CD8-positive, alpha-beta memory T cell (primary cell): ENCODE measurements at regions not wholly inside any gene's neighbourhood (a gene's known extent, or its start where the extent isn't known, plus 50 kb on each side); places are given as distances from the start of the nearest gene placed in this dataset.

ENCODE experiments used
- CTCF ChIA-PET: fragments of 350-600 bp; sonication (Branson Sonifier 250); formaldehyde crosslinking; loops from one replicate; lab custom pipeline; 2021; ENCODE audit warnings: antibody characterized with exemption; lab: Charles Lee
- POLR2A ChIA-PET: fragments of 350-600 bp; sonication (Branson Sonifier 250); formaldehyde crosslinking; loops from one replicate; lab custom pipeline; 2021; ENCODE audit warnings: antibody characterized with exemption; lab: Charles Lee
- DNase-seq, 5 donors: peaks; one replicate each; pipeline versions ENCODE4 v3.0.0 to v3.0.0-alpha.2; 2020 to 2022; ENCODE audit warnings: mixed read lengths in 1 of 5
- H3K27ac ChIP-seq: one replicate; pipeline ENCODE4 v1.7.0; 2013; ENCODE audit warnings: low read depth, mild to moderate bottlenecking, low read length, moderate library complexity
- H3K27me3 ChIP-seq: 2 replicates; pipeline ENCODE4 v1.7.0; 2013; ENCODE audit warnings: low read length, mild to moderate bottlenecking; ENCODE audit not compliant: insufficient read depth, poor library complexity, severe bottlenecking
- H3K36me3 ChIP-seq: 2 replicates; pipeline ENCODE4 v1.7.0; 2013; ENCODE audit warnings: mild to moderate bottlenecking, low read length, moderate library complexity; ENCODE audit not compliant: insufficient read depth
- H3K4me1 ChIP-seq: 2 replicates; pipeline ENCODE4 v1.7.0; 2013; ENCODE audit warnings: mild to moderate bottlenecking, low read length, moderate library complexity; ENCODE audit not compliant: insufficient read depth
- H3K4me3 ChIP-seq: 2 replicates; pipeline ENCODE4 v1.7.0; 2013; ENCODE audit warnings: mild to moderate bottlenecking, low read length
- H3K9me3 ChIP-seq: 2 replicates; pipeline ENCODE4 v1.7.0; 2013; ENCODE audit warnings: mild to moderate bottlenecking, low read length
- H3K27ac Mint-ChIP-seq, 8 donors: one replicate each; pipeline ENCODE4 v1.8.0; 2020 to 2021; ENCODE audit warnings: mixed read lengths in 8 of 8, mild to moderate bottlenecking in 6 of 8, inconsistent platforms in 3 of 8, moderate library complexity in 3 of 8
- H3K27me3 Mint-ChIP-seq, 2 donors: one replicate each; pipeline ENCODE4 v1.8.0; 2020 to 2021; ENCODE audit warnings: mixed read lengths in 2 of 2, mild to moderate bottlenecking in 1 of 2, moderate library complexity in 1 of 2
- H3K36me3 Mint-ChIP-seq, 3 donors: one replicate each; pipeline ENCODE4 v1.8.0; 2020 to 2021; ENCODE audit warnings: mixed read lengths in 3 of 3, inconsistent platforms in 1 of 3, mild to moderate bottlenecking in 1 of 3
- H3K4me1 Mint-ChIP-seq, 3 donors: one replicate each; pipeline ENCODE4 v1.8.0; 2020 to 2021; ENCODE audit warnings: mixed read lengths in 3 of 3, inconsistent platforms in 1 of 3, mild to moderate bottlenecking in 1 of 3
- H3K4me3 Mint-ChIP-seq, 7 donors: one replicate each; pipeline ENCODE4 v1.8.0; 2020 to 2021; ENCODE audit warnings: mixed read lengths in 7 of 7, mild to moderate bottlenecking in 6 of 7, moderate library complexity in 4 of 7, inconsistent platforms in 2 of 7
- H3K9me3 Mint-ChIP-seq, 5 donors: one replicate each; pipeline ENCODE4 v1.8.0; 2020 to 2022; ENCODE audit warnings: mixed read lengths in 5 of 5, mild to moderate bottlenecking in 3 of 5, moderate library complexity in 2 of 5, inconsistent platforms in 1 of 5

- Mint-ChIP-seq H3K4me1 (no peaks in the 10 kb centered on the region), H3K36me3 (no peaks in the 10 kb centered on the region)
- POLR2A ChIA-PET: no interaction called here
These were observed 519.9 kb upstream of the SPRY2 start for GRCh38 chr13:80860845-80861244.

DNA sequence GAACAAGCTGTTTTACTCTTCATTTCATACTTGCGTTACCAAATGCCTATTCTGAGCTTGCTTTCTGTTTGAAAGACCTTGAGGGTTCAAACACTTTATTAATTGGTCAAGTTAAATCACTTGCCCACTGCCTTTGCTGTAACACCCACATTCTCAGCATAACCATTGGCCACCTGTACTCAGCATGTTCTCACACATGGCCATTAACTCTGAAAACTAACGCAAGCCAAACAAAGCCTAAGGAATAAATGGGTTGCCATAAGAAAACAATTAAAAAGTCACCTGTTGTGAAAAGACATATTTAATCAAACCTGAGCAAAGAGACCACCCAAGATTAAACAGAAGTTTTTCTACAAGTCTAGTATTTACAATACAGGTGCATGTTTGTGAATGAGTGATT lies 517.2 kb upstream of the SPRY2 start:
- ChIA-PET CTCF (no interaction called here), POLR2A (no interaction called here)
- no peaks in the 10 kb centered on the region for H3K27me3 Mint-ChIP-seq
- H3K36me3 Mint-ChIP-seq: no peaks in the 10 kb centered on the region
- peaks cover 0 to 14% (median 2%) of the 10 kb centered on the region in 5 donors for H3K9me3 Mint-ChIP-seq
- no peak overlapping the region for H3K27ac Mint-ChIP-seq
- no peaks in the 10 kb centered on the region for H3K4me1 Mint-ChIP-seq
- H3K4me3 ChIP-seq: no peak overlapping the region
- no peak overlapping the region for H3K27ac ChIP-seq
- H3K4me1 ChIP-seq: no peaks in the 10 kb centered on the region
- no peaks in the 10 kb centered on the region for H3K9me3 ChIP-seq
- no peak overlapping the region for H3K4me3 Mint-ChIP-seq
- H3K36me3 ChIP-seq: no peaks in the 10 kb centered on the region
- H3K27me3 ChIP-seq: no peaks in the 10 kb centered on the region
- DNase-seq: no peak

More at GRCh38 chr13:80860845-80861244, 519.9 kb upstream of the SPRY2 start:
- H3K36me3 ChIP-seq: no peaks in the 10 kb centered on the region
- DNase-seq: no peak
- no peaks in the 10 kb centered on the region for H3K27me3 ChIP-seq
- no peak overlapping the region for H3K4me3 ChIP-seq
- CTCF ChIA-PET: no interaction called here
- H3K4me1 ChIP-seq: no peaks in the 10 kb centered on the region
- Mint-ChIP-seq H3K4me3 (no peak overlapping the region), H3K9me3 (peaks cover 0 to 14% (median 4%) of the 10 kb centered on the region in 5 donors), H3K27ac (no peak overlapping the region), H3K27me3 (peaks cover 0 to 2% of the 10 kb centered on the region in 2 donors)
- H3K27ac ChIP-seq: no peak overlapping the region
- no peaks in the 10 kb centered on the region for H3K9me3 ChIP-seq

- Histone ChIP-seq H3K4me3 (no peak overlapping the region), H3K27ac (no peak overlapping the region), H3K36me3 (no peaks in the 10 kb centered on the region), H3K9me3 (no peaks in the 10 kb centered on the region), H3K4me1 (no peaks in the 10 kb centered on the region), H3K27me3 (no peaks in the 10 kb centered on the region)
- DNase-seq: no peak
- Mint-ChIP-seq H3K36me3 (no peaks in the 10 kb centered on the region), H3K27ac (no peak overlapping the region), H3K27me3 (no peaks in the 10 kb centered on the region), H3K4me1 (no peaks in the 10 kb centered on the region), H3K9me3 (peaks cover 0 to 11% (median under 1%) of the 10 kb centered on the region in 5 donors), H3K4me3 (no peak overlapping the region)
- ChIA-PET POLR2A (no interaction called here), CTCF (no interaction called here)
These were observed 516.4 kb upstream of the SPRY2 start for GRCh38 chr13:80857321-80857720.

DNA sequence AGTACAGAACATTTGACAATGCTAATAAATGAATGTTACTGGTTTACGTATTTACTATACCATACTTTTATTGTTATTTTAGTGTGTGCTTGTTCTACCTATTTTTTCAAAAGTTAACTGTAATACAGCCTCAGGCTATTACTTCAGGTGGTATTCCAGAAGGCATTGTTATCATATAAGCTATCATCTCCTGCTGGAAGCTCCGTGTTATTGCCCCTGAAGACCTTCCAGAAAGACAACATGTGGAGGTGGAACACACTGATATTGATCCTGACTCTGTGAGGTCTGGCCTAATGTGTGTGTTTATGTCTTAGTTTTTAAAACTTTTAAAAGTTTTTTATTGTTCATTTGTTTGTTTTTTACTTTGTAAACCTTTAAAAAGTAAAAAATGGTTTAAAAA lies 509.8 kb upstream of the SPRY2 start:
- CTCF ChIA-PET: no interaction called here

GRCh38 chr13:80844164-80844563 lies 503.2 kb upstream of the SPRY2 start:
- POLR2A ChIA-PET: no interaction called here
- H3K9me3 ChIP-seq: no peaks in the 10 kb centered on the region
- H3K4me1 ChIP-seq: no peaks in the 10 kb centered on the region
- no peak overlapping the region for H3K27ac ChIP-seq
- CTCF ChIA-PET: no interaction called here
- no peaks in the 10 kb centered on the region for H3K36me3 ChIP-seq
- Mint-ChIP-seq H3K4me3 (no peak overlapping the region), H3K9me3 (peaks cover 0 to 7% (median 0%) of the 10 kb centered on the region in 5 donors), H3K27me3 (no peaks in the 10 kb centered on the region), H3K36me3 (no peaks in the 10 kb centered on the region), H3K27ac (no peak overlapping the region), H3K4me1 (no peaks in the 10 kb centered on the region)
- H3K4me3 ChIP-seq: no peak overlapping the region
- no peaks in the 10 kb centered on the region for H3K27me3 ChIP-seq
- DNase-seq: no peak

More for the DNA sequence above, 509.8 kb upstream of the SPRY2 start:
- POLR2A ChIA-PET: no interaction called here
- no peaks in the 10 kb centered on the region for H3K36me3 Mint-ChIP-seq
- H3K36me3 ChIP-seq: no peaks in the 10 kb centered on the region
- no peaks in the 10 kb centered on the region for H3K27me3 ChIP-seq
- peaks cover 0 to 13% (median 2%) of the 10 kb centered on the region in 5 donors for H3K9me3 Mint-ChIP-seq
- no peak overlapping the region for H3K27ac ChIP-seq
- H3K9me3 ChIP-seq: no peaks in the 10 kb centered on the region
- no peak overlapping the region for H3K27ac Mint-ChIP-seq
- no peak overlapping the region for H3K4me3 Mint-ChIP-seq
- no peak for DNase-seq
- no peak overlapping the region for H3K4me3 ChIP-seq
- H3K4me1 Mint-ChIP-seq: no peaks in the 10 kb centered on the region
- no peaks in the 10 kb centered on the region for H3K4me1 ChIP-seq
- H3K27me3 Mint-ChIP-seq: no peaks in the 10 kb centered on the region

DNA sequence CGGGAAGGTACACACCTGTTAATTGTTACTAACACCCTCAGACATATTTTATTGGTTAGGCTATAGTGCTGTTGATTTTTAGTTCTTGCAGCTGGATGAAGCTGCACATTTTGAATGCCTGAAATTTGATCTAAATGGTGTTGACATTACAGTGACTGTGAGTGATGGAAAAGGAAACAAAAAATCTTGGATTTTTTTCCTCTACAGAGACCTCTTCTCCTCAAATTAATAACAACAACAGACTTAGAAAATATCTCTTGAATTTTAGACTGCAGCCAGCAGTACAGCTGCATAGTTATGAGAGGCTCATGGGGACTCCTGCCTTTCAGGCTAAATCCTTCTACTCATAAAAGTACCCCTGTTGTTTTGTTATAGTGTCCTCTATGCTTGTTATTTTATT lies 500.5 kb upstream of the SPRY2 start:
- CTCF ChIA-PET: no interaction called here
- peaks cover 0 to 6% (median 4%) of the 10 kb centered on the region in 5 donors for H3K9me3 Mint-ChIP-seq
- POLR2A ChIA-PET: no interaction called here
- no peak overlapping the region for H3K4me3 Mint-ChIP-seq
- no peak overlapping the region for H3K27ac Mint-ChIP-seq
- no peaks in the 10 kb centered on the region for H3K4me1 Mint-ChIP-seq
- no peak for DNase-seq
- H3K27ac ChIP-seq: no peak overlapping the region
- no peaks in the 10 kb centered on the region for H3K27me3 Mint-ChIP-seq
- H3K4me3 ChIP-seq: no peak overlapping the region
- H3K9me3 ChIP-seq: no peaks in the 10 kb centered on the region
- H3K4me1 ChIP-seq: no peaks in the 10 kb centered on the region
- no peaks in the 10 kb centered on the region for H3K36me3 Mint-ChIP-seq
- no peaks in the 10 kb centered on the region for H3K36me3 ChIP-seq
- H3K27me3 ChIP-seq: no peaks in the 10 kb centered on the region

DNA sequence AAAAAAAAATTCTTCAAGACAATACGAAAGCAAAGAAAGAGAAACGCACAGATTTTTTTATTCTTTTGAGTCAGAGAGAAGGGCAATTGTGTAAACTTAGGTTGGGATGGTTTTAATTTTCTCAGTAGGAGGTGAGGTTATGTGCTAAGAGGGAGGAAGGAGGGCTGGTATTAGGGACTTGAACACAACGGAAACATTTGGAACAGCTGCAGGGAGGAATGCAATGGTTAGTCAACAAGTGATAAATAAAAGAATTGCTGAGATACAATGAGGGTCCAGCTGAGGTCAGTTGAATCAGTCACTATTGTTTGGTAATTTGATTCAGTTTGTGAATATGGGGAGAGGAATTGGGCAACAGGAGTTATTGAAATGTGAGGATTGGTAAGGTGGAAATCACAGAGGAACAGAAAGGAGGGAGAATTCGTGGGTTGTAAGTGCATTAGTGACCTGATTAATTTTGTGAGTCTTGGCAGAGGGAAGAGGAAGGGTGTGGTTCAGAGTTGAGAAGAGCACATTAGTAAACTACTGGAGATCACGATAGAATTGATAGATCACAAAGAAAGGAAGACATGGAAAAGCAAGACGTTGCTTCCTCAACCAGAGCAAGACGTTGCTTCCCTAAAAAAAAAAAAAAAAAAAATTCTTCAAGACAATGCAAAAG lies 499.5 kb upstream of the SPRY2 start:
- peaks cover 0 to 9% (median 6%) of the 10 kb centered on the region in 5 donors for H3K9me3 Mint-ChIP-seq
- H3K36me3 Mint-ChIP-seq: no peaks in the 10 kb centered on the region
- no peaks in the 10 kb centered on the region for H3K4me1 Mint-ChIP-seq
- H3K27me3 Mint-ChIP-seq: no peaks in the 10 kb centered on the region
- CTCF ChIA-PET: no interaction called here
- H3K4me3 Mint-ChIP-seq: no peak overlapping the region
- H3K9me3 ChIP-seq: no peaks in the 10 kb centered on the region
- H3K27me3 ChIP-seq: no peaks in the 10 kb centered on the region
- DNase-seq: no peak
- H3K27ac ChIP-seq: no peak overlapping the region
- H3K36me3 ChIP-seq: no peaks in the 10 kb centered on the region
- H3K27ac Mint-ChIP-seq: no peak overlapping the region
- POLR2A ChIA-PET: no interaction called here
- no peak overlapping the region for H3K4me3 ChIP-seq
- H3K4me1 ChIP-seq: no peaks in the 10 kb centered on the region

- Histone ChIP-seq H3K4me1 (no peaks in the 10 kb centered on the region), H3K27ac (no peak overlapping the region), H3K27me3 (no peaks in the 10 kb centered on the region), H3K9me3 (no peaks in the 10 kb centered on the region), H3K4me3 (no peak overlapping the region), H3K36me3 (no peaks in the 10 kb centered on the region)
- ChIA-PET POLR2A (no interaction called here), CTCF (no interaction called here)
- Mint-ChIP-seq H3K9me3 (peaks cover 12 to 37% (median 25%) of the 10 kb centered on the region in 5 donors), H3K36me3 (peaks cover 0 to 8% (median 0%) of the 10 kb centered on the region in 3 donors), H3K4me3 (no peak overlapping the region), H3K4me1 (no peaks in the 10 kb centered on the region), H3K27me3 (no peaks in the 10 kb centered on the region), H3K27ac (no peak overlapping the region)
- DNase-seq: no peak
These were observed 495.0 kb upstream of the SPRY2 start for GRCh38 chr13:80835902-80836301.
